KMS-11 (cell line): ENCODE measurements at regions not wholly inside any gene's neighbourhood (a gene's known extent, or its start where the extent isn't known, plus 50 kb on each side); places are given as distances from the start of the nearest gene placed in this dataset.

ENCODE experiments used
- H2AFZ ChIP-seq: fragments of 200-600 bp; sonication (generic); 2 replicates; pipeline ENCODE4 v1.6.1; 2016; ENCODE audit warnings: antibody characterized with exemption, mixed run types, low read depth
- H3K27ac ChIP-seq: fragments of 200-600 bp; sonication (generic); 2 replicates; pipeline ENCODE4 v1.6.1; 2016; ENCODE audit warnings: mild to moderate bottlenecking, mixed run types
- H3K27me3 ChIP-seq: fragments of 200-600 bp; sonication (generic); 2 replicates; pipeline ENCODE4 v1.6.1; 2017; ENCODE audit warnings: mild to moderate bottlenecking, low read depth, mixed run types, moderate library complexity; ENCODE audit not compliant: insufficient read depth
- H3K36me3 ChIP-seq: fragments of 200-600 bp; sonication (generic); 2 replicates; pipeline ENCODE4 v1.6.1; 2017; ENCODE audit warnings: mild to moderate bottlenecking, mixed run types; ENCODE audit not compliant: insufficient read depth
- H3K4me1 ChIP-seq: fragments of 200-600 bp; sonication (generic); 2 replicates; pipeline ENCODE4 v1.6.1; 2016; ENCODE audit warnings: mild to moderate bottlenecking, low read depth, mixed run types; ENCODE audit not compliant: poor library complexity, severe bottlenecking
- H3K4me2 ChIP-seq: fragments of 200-600 bp; sonication (generic); 2 replicates; pipeline ENCODE4 v1.7.0; 2016; ENCODE audit warnings: mild to moderate bottlenecking, mixed run types
- H3K4me3 ChIP-seq: fragments of 200-600 bp; sonication (generic); IDR thresholded peaks from 2 replicates; pipeline ENCODE4 v1.6.1; 2017; ENCODE audit warnings: low read depth, low read length, mixed read lengths; ENCODE audit not compliant: insufficient read depth
- H3K79me2 ChIP-seq: fragments of 200-600 bp; sonication (generic); 2 replicates; pipeline ENCODE4 v1.6.1; 2016; ENCODE audit warnings: low read depth, mixed run types; ENCODE audit not compliant: insufficient read depth
- H3K9ac ChIP-seq: fragments of 200-600 bp; sonication (generic); 2 replicates; pipeline ENCODE4 v1.6.1; 2016; ENCODE audit warnings: mild to moderate bottlenecking, mixed run types
- H4K20me1 ChIP-seq: fragments of 200-600 bp; sonication (generic); 2 replicates; pipeline ENCODE4 v1.6.1; 2016; ENCODE audit warnings: mild to moderate bottlenecking, mixed run types; ENCODE audit not compliant: insufficient read depth
- TF ChIP-seq, protein P1 (sequence below): fragments of 200-600 bp; sonication (generic); conservative IDR thresholded peaks from 2 replicates; pipeline ENCODE4 v1.6.1; 2017; ENCODE audit warnings: low read depth, mild to moderate bottlenecking, antibody characterized with exemption, low read length, moderate library complexity, mixed read lengths

DNA sequence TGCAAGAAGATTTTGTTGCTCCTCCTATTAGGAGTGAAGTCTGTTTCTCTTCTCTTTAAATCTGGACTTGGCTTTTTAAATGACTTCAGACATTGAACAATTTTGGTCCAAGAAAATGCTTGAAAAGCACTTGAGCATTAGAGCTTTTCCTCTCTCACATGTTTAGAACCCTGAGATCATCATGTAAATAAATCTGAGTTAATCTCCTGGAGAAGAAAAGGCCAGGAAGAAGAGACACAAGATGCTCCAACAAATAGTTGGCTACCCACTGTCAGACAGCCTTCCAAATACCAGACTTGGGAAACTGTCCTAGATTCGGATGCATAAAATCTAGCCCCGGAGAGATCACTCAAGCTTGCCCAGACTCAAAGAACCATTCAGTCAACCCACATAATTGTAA lies 1353.1 kb upstream of the ADGRL4 start:
- no peaks in the 10 kb centered on the region for H3K27me3 ChIP-seq
- H3K36me3 ChIP-seq, result no peaks in the 10 kb centered on the region
- H2AFZ ChIP-seq, result no peak overlapping the region
- H3K4me1 ChIP-seq, result no peaks in the 10 kb centered on the region
- no peak overlapping the region for H3K4me3 ChIP-seq
- H3K4me2 ChIP-seq, result no peak overlapping the region
- no peak overlapping the region for H3K9ac ChIP-seq
- H3K27ac ChIP-seq, result no peak overlapping the region
- TF ChIP-seq, protein P1, sequence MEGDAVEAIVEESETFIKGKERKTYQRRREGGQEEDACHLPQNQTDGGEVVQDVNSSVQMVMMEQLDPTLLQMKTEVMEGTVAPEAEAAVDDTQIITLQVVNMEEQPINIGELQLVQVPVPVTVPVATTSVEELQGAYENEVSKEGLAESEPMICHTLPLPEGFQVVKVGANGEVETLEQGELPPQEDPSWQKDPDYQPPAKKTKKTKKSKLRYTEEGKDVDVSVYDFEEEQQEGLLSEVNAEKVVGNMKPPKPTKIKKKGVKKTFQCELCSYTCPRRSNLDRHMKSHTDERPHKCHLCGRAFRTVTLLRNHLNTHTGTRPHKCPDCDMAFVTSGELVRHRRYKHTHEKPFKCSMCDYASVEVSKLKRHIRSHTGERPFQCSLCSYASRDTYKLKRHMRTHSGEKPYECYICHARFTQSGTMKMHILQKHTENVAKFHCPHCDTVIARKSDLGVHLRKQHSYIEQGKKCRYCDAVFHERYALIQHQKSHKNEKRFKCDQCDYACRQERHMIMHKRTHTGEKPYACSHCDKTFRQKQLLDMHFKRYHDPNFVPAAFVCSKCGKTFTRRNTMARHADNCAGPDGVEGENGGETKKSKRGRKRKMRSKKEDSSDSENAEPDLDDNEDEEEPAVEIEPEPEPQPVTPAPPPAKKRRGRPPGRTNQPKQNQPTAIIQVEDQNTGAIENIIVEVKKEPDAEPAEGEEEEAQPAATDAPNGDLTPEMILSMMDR, result no peak
- no peaks in the 10 kb centered on the region for H3K79me2 ChIP-seq
- H4K20me1 ChIP-seq, result no peaks in the 10 kb centered on the region

DNA sequence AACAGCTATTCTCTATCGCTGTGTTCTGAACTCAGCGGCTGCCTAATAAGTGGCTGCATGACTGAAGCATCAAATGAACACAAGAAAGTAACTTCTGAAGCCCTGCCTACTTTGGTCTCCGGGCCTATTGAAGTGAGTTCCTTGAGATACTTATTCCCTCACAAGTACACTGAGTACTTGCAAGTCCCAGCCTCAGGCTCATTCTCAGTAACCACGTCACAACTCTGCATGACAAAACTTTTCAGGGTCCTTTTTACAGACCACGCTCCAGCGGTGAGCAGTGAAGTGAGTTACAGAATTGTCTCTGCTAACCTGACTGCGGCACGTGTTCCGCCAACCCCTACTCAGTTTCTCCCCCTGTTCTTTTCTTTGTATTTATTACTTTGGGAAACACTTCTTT lies 1342.7 kb upstream of the ADGRL4 start:
- Histone ChIP-seq H3K27ac (no peak overlapping the region), H3K4me2 (no peak overlapping the region), H3K27me3 (no peaks in the 10 kb centered on the region), H3K79me2 (no peaks in the 10 kb centered on the region), H2AFZ (no peak overlapping the region), H3K4me3 (no peak overlapping the region), H3K9ac (no peak overlapping the region), H3K36me3 (no peaks in the 10 kb centered on the region), H3K4me1 (no peaks in the 10 kb centered on the region), H4K20me1 (no peaks in the 10 kb centered on the region)
- TF ChIP-seq, protein P1, result no peak

- no peaks in the 10 kb centered on the region for H3K79me2 ChIP-seq
Measured at GRCh38 chr1:80341021-80341420, 1334.5 kb upstream of the ADGRL4 start.

DNA sequence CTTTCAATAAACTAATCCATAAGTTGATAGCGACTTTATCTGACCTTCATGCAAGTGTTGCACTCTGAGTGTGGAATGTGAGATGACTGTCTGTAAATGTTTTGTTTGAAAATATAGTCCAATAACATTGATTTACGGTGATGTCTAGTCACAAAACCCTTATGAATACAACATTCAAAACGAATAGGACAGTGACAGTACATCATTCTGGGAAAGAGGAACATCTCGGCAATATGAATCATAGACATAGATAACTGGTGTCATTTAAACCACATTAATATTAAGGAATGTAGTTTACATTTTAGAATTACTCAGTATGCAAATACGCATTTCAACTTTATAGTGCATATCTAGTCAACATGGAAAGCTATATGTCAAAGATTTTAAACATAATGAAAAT lies 1311.6 kb upstream of the ADGRL4 start:
- no peaks in the 10 kb centered on the region for H3K36me3 ChIP-seq
- H3K9ac ChIP-seq, result no peak overlapping the region
- no peaks in the 10 kb centered on the region for H4K20me1 ChIP-seq
- TF ChIP-seq, protein P1, result no peak
- no peaks in the 10 kb centered on the region for H3K27me3 ChIP-seq
- H3K79me2 ChIP-seq, result no peaks in the 10 kb centered on the region
- H2AFZ ChIP-seq, result no peak overlapping the region
- H3K4me2 ChIP-seq, result no peak overlapping the region
- H3K4me3 ChIP-seq, result no peak overlapping the region
- no peak overlapping the region for H3K27ac ChIP-seq
- H3K4me1 ChIP-seq, result no peaks in the 10 kb centered on the region

More at GRCh38 chr1:80341021-80341420, 1334.5 kb upstream of the ADGRL4 start:
- no peak overlapping the region for H3K4me3 ChIP-seq
- TF ChIP-seq, protein P1, result no peak
- H3K27me3 ChIP-seq, result no peaks in the 10 kb centered on the region
- H3K9ac ChIP-seq, result no peak overlapping the region
- H4K20me1 ChIP-seq, result no peaks in the 10 kb centered on the region
- H2AFZ ChIP-seq, result no peak overlapping the region
- H3K4me2 ChIP-seq, result no peak overlapping the region
- no peaks in the 10 kb centered on the region for H3K4me1 ChIP-seq
- no peaks in the 10 kb centered on the region for H3K36me3 ChIP-seq
- no peak overlapping the region for H3K27ac ChIP-seq

- Histone ChIP-seq H3K9ac (no peak overlapping the region), H3K4me1 (no peaks in the 10 kb centered on the region), H3K79me2 (no peaks in the 10 kb centered on the region), H3K36me3 (no peaks in the 10 kb centered on the region), H3K27me3 (no peaks in the 10 kb centered on the region), H3K27ac (no peak overlapping the region), H2AFZ (no peak overlapping the region), H3K4me3 (no peak overlapping the region), H3K4me2 (no peak overlapping the region), H4K20me1 (no peaks in the 10 kb centered on the region)
- TF ChIP-seq, protein P1, result no peak
Measured at GRCh38 chr1:80310703-80311245, 1304.2 kb upstream of the ADGRL4 start.
